Prostate gland (tissue), 2 donors: ENCODE measurements at regions not wholly inside any gene's neighbourhood (a gene's known extent, or its start where the extent isn't known, plus 50 kb on each side); places are given as distances from the start of the nearest gene placed in this dataset.

Experiments used
- POLR2A ChIP-seq: fragments of 450-650 bp; IDR thresholded peaks from one replicate; pipeline ENCODE4 v1.6.1; 2016; ENCODE audit warnings: antibody characterized with exemption, mild to moderate bottlenecking
- TF ChIP-seq, protein P1 (sequence below), 4 experiments: fragments of 200-600 bp in 2 of 4; fragments of 450-650 bp in 2 of 4; sonication (generic) in 2 of 4; IDR thresholded peaks; 1 replicate in 3 of 4; 2 replicates in 1 of 4; pipeline ENCODE4 v1.5.1; 2016 to 2019; ENCODE audit warnings: antibody characterized with exemption in 4 of 4, mild to moderate bottlenecking in 2 of 4, moderate library complexity in 2 of 4

DNA sequence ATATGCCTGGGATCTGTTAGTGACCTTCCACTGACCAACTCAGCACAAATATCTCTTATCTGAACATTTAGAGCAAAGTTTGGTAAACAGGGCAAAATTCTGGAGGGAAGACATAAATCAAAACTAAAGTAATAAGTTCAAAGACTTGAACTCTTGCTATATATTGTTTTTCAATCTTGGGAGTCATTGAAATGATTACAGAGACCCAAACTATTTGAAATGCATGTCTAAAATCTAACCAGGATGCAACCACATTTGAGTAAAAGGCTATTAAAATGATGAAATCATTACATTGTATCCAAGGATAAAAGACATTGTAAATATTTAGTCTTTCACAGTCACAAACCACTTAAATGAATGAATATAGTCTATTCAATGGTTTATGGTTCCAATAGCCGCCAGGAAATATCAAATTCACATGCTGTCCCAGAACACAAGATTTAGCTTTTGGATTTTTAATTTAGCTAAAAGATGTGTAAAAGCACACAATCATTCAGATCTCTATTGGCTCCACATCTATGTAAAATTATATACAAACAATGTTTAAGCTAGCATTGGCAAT is 256.6 kb upstream of the EPHA7 start:
- TF ChIP-seq, protein P1, sequence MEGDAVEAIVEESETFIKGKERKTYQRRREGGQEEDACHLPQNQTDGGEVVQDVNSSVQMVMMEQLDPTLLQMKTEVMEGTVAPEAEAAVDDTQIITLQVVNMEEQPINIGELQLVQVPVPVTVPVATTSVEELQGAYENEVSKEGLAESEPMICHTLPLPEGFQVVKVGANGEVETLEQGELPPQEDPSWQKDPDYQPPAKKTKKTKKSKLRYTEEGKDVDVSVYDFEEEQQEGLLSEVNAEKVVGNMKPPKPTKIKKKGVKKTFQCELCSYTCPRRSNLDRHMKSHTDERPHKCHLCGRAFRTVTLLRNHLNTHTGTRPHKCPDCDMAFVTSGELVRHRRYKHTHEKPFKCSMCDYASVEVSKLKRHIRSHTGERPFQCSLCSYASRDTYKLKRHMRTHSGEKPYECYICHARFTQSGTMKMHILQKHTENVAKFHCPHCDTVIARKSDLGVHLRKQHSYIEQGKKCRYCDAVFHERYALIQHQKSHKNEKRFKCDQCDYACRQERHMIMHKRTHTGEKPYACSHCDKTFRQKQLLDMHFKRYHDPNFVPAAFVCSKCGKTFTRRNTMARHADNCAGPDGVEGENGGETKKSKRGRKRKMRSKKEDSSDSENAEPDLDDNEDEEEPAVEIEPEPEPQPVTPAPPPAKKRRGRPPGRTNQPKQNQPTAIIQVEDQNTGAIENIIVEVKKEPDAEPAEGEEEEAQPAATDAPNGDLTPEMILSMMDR (IDR thresholded peaks at IDR 0.05) = no peak
- TF ChIP-seq POLR2A = no peak
